ENCODE measurements at regions not wholly inside any gene's neighbourhood (a gene's known extent, or its start where the extent isn't known, plus 50 kb on each side); places are given as distances from the start of the nearest gene placed in this dataset.

DNA sequence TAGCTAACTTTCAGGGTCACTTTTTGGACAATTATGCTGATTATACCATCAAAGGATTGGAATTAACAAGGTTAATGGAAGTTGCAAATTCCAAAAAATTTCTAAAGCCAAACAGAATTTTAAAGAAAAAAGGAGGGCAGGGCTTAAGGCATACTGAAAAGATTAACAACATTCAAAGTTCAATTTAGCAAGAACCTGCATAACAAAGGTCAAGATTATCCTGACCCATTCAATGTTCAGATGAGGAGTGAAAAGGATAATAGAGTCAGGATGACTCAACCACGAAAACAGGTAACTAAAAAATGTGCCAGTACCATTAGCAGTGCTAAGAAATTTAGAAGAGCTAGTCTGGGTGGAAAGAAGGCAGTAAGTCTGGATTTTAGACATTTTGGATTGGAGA lies 139.8 kb upstream of the HNMT start:
- no peak for DNase-seq (ENCODE audit: low spot score)

- no peak for DNase-seq (ENCODE audit: low spot score)
Measured at GRCh38 chr2:137826373-137827372, 137.6 kb upstream of the HNMT start.

GRCh38 chr2:137828624-137829023 lies 135.6 kb upstream of the HNMT start:
- no peak for DNase-seq (ENCODE audit: low spot score)

GRCh38 chr2:137829251-137829650 lies 135.0 kb upstream of the HNMT start:
- no peak for DNase-seq (ENCODE audit: low spot score)

- no peak for DNase-seq (ENCODE audit: low spot score)
Measured at GRCh38 chr2:137834760-137835379, 129.4 kb upstream of the HNMT start.

DNA sequence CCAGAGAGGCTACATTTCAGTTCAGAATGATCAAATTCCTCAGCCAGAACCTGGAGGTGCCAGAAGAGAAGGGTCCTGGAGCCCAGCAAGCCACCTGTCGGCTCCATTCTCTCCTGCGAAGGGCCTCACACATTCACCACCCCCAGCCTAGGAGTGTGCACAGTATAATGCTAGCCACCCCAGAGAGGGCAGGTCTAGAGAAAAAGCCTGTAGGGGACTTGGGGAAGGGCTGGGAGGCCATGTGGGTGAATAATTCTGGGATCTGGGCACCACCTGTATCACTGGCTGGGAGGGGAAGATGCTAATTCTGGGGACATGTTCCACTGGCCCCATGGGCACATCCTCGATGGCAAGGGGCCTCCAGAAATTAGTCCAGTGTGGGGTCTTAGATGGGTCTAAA lies 127.6 kb upstream of the HNMT start:
- DNase-seq (ENCODE audit: low spot score), result no peak

- no peak for DNase-seq (ENCODE audit: low spot score)
Measured at GRCh38 chr2:137837830-137838229, 126.4 kb upstream of the HNMT start.

DNA sequence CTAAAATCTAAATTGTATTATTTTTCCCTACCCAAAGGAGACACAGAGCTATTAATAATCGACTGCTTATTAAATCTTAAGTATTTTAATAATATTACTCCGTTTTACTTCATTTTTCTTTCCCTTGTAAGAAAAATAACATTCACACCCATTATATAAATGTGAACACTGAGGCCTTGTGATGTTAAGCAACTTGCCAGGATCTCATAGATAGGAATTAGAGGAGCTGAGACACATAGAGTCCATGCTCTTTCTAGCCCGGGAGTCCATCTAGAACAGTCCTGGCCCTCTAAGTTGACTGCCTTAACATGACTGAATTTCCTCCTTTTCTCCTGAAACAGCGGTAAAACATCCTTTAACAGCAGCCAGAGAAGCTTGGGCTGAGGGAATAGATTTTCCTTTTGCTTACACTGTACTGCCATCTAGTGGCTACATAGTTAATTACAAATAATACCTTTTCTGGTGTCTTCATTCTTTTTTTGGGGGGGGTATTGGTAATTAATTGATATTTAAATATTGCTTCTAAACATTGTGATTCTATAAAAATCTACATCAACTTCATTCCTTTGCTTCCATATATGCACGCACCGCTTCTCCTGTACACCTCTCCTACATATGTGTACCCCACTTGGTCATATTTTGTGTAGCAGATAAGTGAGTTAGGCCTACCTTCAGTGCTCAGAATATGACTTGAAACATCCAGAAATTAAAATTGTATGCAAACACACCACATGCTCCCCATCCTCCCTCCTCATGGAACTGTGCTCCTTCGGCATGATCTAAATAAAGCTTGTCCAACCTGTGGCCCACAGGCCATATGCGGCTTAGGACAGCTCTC lies 125.8 kb upstream of the HNMT start:
- peak; percentile 60 for DNase-seq (ENCODE audit: low spot score)

DNA sequence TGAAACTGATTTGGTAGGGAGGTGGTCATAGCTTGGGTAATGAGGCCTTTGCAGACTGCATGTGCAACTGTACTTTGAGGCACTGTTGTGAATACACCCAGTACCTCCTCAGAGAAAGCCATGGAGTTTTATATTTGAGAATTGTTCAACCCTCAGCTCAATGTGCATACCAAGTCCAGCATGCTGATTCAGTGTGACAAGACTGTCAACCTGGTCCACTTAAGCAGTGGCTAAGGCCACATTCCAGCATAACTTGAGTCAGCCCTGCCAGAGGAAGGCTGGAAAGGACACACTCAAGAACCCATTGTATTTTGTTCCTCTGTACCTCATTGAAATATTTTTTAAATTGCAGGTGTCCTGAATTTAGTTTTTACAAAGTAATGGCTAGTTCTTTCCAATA lies 121.8 kb upstream of the HNMT start:
- DNase-seq (ENCODE audit: low spot score), result no peak

DNA sequence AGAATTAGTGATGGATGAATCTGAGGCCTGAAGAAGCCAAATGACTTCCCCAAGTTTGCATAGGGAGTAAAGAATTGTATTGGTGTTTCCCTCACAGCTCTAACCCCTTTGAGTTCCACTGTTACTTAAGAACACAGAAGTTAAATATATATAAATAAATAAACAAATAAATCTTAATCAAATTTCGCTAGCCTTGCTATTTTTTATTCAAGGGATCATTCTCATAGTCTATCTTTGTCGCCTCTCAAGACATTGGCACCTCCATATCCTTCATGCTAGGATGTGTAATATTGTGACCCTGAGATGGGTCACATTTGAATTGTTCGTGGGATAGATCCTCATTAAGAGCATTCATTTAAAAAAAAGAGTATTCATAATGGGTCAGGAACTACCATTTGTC lies 121.3 kb upstream of the HNMT start:
- no peak for DNase-seq (ENCODE audit: low spot score)

DNA sequence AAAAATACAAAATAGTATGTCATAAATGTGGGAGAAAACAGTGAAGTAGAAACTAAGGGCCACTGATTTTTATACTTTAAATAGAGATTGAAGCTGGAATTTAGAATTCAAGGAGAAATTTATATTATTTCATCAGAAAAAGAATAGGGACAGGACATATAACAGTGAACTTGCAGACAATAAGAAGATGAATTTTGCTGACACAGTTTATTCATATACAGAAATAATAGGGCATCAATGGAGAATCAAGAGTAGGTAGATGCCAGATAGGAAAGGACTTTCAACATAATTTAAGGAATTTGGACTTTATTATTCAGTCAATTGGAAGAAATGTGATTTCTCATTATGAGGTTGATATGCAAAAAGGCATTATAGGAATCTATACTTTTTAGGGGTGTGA lies 118.9 kb upstream of the HNMT start:
- DNase-seq (ENCODE audit: low spot score), result no peak

DNA sequence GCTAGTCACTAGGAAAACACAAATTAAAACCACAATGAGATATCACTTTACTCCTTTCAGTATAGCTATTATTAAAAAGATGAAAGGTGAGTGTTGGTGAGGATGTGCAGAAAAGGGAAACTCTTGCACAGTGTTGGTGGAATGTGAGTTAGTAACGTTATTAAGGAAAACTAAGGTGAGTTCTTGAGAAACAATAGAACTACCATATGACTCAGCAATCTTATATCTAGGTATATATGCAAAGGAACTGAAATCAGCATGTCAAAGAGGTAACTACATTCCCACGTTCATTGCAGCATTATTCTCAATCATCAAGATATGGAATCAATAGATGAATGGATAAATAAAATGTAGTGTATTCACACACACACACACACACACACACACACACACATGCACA lies 117.3 kb upstream of the HNMT start:
- DNase-seq (ENCODE audit: low spot score), result no peak

- DNase-seq (ENCODE audit: low spot score), result no peak
Measured at GRCh38 chr2:137847443-137847842, 116.8 kb upstream of the HNMT start.

GRCh38 chr2:137857881-137858280 lies 106.4 kb upstream of the HNMT start:
- no peak for DNase-seq (ENCODE audit: low spot score)

DNA sequence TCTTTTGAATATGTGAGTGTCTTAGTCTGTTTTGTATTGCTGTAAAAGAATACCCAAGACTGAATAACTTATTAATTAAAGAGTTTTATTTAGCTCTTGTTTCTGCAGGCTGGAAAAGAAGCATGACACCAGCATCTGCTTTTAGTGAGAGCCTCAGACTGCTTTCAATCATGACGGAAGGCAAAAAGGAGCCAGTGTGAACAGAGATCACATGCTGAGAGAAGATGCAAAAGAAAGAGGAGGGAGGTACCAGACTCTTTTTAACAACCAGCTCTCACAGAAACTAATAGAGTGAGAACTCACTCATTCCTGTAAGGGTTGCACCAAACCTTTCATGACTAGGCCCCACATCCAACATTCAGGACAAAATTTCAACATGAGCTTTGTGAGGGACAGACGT lies 101.6 kb upstream of the HNMT start:
- DNase-seq (ENCODE audit: low spot score), result no peak

GRCh38 chr2:137865954-137866540 lies 98.2 kb upstream of the HNMT start:
- peak; percentile 62 for DNase-seq (ENCODE audit: low spot score)

DNA sequence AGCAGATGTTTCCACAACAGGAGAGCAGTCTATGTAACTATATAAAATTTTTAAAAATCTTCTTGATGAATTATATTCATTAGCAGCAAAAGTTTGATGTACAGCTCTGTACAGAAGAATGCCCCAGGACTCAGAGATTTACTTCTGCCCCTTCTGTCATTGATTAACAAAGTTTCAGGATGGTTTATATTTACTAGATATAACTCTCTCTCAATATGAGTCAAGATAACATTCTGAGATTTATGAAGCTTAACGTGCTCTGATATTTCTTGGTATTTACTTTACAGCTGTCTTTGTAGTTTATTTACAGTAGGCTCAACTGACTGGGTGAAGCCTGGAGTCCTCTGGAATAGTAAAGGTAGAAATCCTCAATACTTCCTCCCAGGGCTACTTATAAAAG lies 93.6 kb upstream of the HNMT start:
- no peak for DNase-seq (ENCODE audit: low spot score)

GRCh38 chr2:137872577-137872976 lies 91.7 kb upstream of the HNMT start:
- no peak for DNase-seq (ENCODE audit: low spot score)

GRCh38 chr2:137873536-137874244 lies 90.6 kb upstream of the HNMT start:
- DNase-seq (ENCODE audit: low spot score), result no peak

- no peak for DNase-seq (ENCODE audit: low spot score)
Measured at GRCh38 chr2:137879121-137879520, 85.2 kb upstream of the HNMT start.

DNA sequence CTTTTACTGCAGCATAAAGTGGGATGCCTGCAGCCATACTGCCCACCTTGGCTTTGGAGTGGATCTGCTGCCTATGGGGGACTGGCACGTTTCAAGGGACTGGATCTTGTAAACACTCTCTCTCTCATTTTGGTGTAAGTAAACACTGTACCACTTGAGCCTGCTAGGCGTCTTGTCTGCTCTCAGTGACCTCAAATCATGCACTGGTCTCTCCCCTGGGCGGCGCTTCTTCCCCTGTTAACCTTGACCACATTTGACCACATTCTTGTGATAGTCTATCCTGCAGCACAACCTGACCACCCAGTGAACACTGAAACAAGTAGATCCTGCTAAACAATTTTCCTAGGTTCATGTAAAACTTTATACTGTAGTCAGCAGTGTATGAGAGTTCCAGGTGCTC lies 82.6 kb upstream of the HNMT start:
- no peak for DNase-seq (ENCODE audit: low spot score)
